Adipocyte (in vitro differentiated cells): ENCODE measurements at regions not wholly inside any gene's neighbourhood (a gene's known extent, or its start where the extent isn't known, plus 50 kb on each side); places are given as distances from the start of the nearest gene placed in this dataset.

Experiments
- DNase-seq: peaks from one replicate; pipeline ENCODE4 v3.0.0-alpha.2; 2015; ENCODE audit warnings: low read depth
- H3K27me3 ChIP-seq: replicated peaks from 2 replicates; pipeline ENCODE4 v1.7.0; 2013; ENCODE audit warnings: mild to moderate bottlenecking, low read length, moderate library complexity; ENCODE audit not compliant: control insufficient read depth, insufficient read depth
- H3K36me3 ChIP-seq: 2 replicates; pipeline ENCODE4 v1.7.0; 2013; ENCODE audit warnings: low read length, mild to moderate bottlenecking, moderate library complexity; ENCODE audit not compliant: control insufficient read depth, insufficient read depth, severe bottlenecking
- H3K4me1 ChIP-seq: 2 replicates; pipeline ENCODE4 v1.7.0; 2013; ENCODE audit warnings: mild to moderate bottlenecking, low read length, moderate library complexity; ENCODE audit not compliant: control insufficient read depth, insufficient read depth
- H3K4me3 ChIP-seq: 2 replicates; pipeline ENCODE4 v1.7.0; 2013; ENCODE audit warnings: mild to moderate bottlenecking, low read length, moderate library complexity
- H3K9ac ChIP-seq: 2 replicates; pipeline ENCODE4 v1.7.0; 2013; ENCODE audit warnings: mild to moderate bottlenecking, low read length, moderate library complexity
- H3K9me3 ChIP-seq: 2 replicates; pipeline ENCODE4 v1.7.0; 2013; ENCODE audit warnings: mild to moderate bottlenecking, low read length, moderate library complexity; ENCODE audit not compliant: control insufficient read depth

- Histone ChIP-seq H3K36me3 (no peaks in the 10 kb centered on the region), H3K4me1 (peaks cover 37% of the 10 kb centered on the region), H3K9me3 (no peaks in the 10 kb centered on the region), H3K27me3 (no peaks in the 10 kb centered on the region), H3K4me3 (no peak overlapping the region), H3K9ac (no peak overlapping the region)
- no peak for DNase-seq
Observed at GRCh38 chr14:94994245-94994644, 163.1 kb downstream of the DICER1 start.

DNA sequence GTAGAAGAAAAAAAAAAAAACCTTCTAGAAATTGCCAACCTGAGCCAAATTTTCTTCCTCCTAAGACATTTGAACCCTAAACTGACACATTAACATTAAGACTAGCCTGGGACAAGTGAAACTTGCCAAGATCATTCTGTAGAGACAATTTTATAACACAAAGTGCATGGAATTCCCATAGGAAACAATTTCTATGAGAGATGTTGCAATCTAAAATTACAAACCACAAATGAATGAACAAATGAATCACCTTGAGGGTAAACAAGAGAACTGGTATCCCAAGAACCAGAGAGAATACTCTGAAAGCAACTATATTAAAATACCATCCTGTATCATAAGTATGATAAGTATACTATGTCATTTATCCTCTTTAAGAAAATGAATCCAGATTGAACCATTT, 165.3 kb downstream of the DICER1 start:
- H3K36me3 ChIP-seq, result no peaks in the 10 kb centered on the region
- DNase-seq, result peak; percentile 52
- H3K9me3 ChIP-seq, result peaks cover 7% of the 10 kb centered on the region
- no peak overlapping the region for H3K9ac ChIP-seq
- no peaks in the 10 kb centered on the region for H3K27me3 ChIP-seq
- H3K4me3 ChIP-seq, result peak overlapping the region; percentile 24
- H3K4me1 ChIP-seq, result peaks cover 27% of the 10 kb centered on the region

- Histone ChIP-seq H3K27me3 (no peaks in the 10 kb centered on the region), H3K36me3 (no peaks in the 10 kb centered on the region), H3K9me3 (peaks cover 8% of the 10 kb centered on the region), H3K4me1 (peaks cover 27% of the 10 kb centered on the region), H3K9ac (no peak overlapping the region), H3K4me3 (no peak overlapping the region)
- no peak for DNase-seq
Observed at GRCh38 chr14:94989946-94990345, 167.4 kb downstream of the DICER1 start.

DNA sequence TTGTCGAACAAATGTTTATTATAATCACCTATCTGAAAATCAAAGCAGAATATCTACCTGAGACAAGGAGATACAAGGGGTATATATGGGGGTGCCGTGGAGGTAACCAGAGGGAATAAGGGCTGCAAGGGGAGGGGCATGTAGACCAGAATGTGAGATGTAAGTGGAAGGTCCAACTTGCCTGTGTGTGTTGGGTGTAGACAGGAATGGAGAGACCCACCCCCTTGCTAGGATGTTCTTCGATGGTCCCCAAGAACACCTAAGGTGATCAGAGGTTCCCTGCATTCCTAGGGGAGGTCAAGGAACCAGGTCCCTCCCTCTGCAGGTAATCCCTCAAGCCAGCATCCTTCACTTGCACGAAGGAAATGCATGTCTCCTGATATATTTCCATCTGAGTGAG, 167.9 kb downstream of the DICER1 start:
- Histone ChIP-seq H3K9ac (no peak overlapping the region), H3K4me3 (no peak overlapping the region), H3K27me3 (no peaks in the 10 kb centered on the region), H3K4me1 (peaks cover 27% of the 10 kb centered on the region), H3K36me3 (no peaks in the 10 kb centered on the region), H3K9me3 (peaks cover 8% of the 10 kb centered on the region)
- DNase-seq, result no peak

GRCh38 chr14:94987409-94987808, 169.9 kb downstream of the DICER1 start:
- Histone ChIP-seq H3K27me3 (no peaks in the 10 kb centered on the region), H3K9me3 (peaks cover 8% of the 10 kb centered on the region)

GRCh38 chr14:94979891-94980290, 177.4 kb downstream of the DICER1 start:
- Histone ChIP-seq H3K9me3 (no peaks in the 10 kb centered on the region), H3K4me3 (no peak overlapping the region), H3K36me3 (no peaks in the 10 kb centered on the region), H3K9ac (no peak overlapping the region), H3K4me1 (peaks cover 10% of the 10 kb centered on the region), H3K27me3 (no peaks in the 10 kb centered on the region)
- no peak for DNase-seq

More at GRCh38 chr14:94987409-94987808, 169.9 kb downstream of the DICER1 start:
- Histone ChIP-seq H3K36me3 (no peaks in the 10 kb centered on the region), H3K4me3 (no peak overlapping the region), H3K4me1 (peaks cover 24% of the 10 kb centered on the region), H3K9ac (no peak overlapping the region)
- DNase-seq, result no peak

GRCh38 chr14:94977016-94977415, 180.3 kb downstream of the DICER1 start:
- Histone ChIP-seq H3K4me3 (no peak overlapping the region), H3K36me3 (no peaks in the 10 kb centered on the region), H3K4me1 (peaks cover 21% of the 10 kb centered on the region), H3K27me3 (no peaks in the 10 kb centered on the region), H3K9me3 (no peaks in the 10 kb centered on the region), H3K9ac (no peak overlapping the region)
- no peak for DNase-seq

GRCh38 chr14:94975366-94975765, 182.0 kb downstream of the DICER1 start:
- H3K36me3 ChIP-seq, result no peaks in the 10 kb centered on the region

GRCh38 chr14:94974893-94975292, 182.4 kb downstream of the DICER1 start:
- no peaks in the 10 kb centered on the region for H3K36me3 ChIP-seq
- no peaks in the 10 kb centered on the region for H3K27me3 ChIP-seq
- no peak for DNase-seq
- no peak overlapping the region for H3K4me3 ChIP-seq
- H3K9ac ChIP-seq, result no peak overlapping the region
- H3K9me3 ChIP-seq, result peaks cover 6% of the 10 kb centered on the region
- H3K4me1 ChIP-seq, result peaks cover 31% of the 10 kb centered on the region

More at GRCh38 chr14:94975366-94975765, 182.0 kb downstream of the DICER1 start:
- H3K4me1 ChIP-seq, result peaks cover 31% of the 10 kb centered on the region
- no peak overlapping the region for H3K4me3 ChIP-seq
- no peaks in the 10 kb centered on the region for H3K27me3 ChIP-seq
- H3K9ac ChIP-seq, result no peak overlapping the region
- H3K9me3 ChIP-seq, result peaks cover 6% of the 10 kb centered on the region
- no peak for DNase-seq

DNA sequence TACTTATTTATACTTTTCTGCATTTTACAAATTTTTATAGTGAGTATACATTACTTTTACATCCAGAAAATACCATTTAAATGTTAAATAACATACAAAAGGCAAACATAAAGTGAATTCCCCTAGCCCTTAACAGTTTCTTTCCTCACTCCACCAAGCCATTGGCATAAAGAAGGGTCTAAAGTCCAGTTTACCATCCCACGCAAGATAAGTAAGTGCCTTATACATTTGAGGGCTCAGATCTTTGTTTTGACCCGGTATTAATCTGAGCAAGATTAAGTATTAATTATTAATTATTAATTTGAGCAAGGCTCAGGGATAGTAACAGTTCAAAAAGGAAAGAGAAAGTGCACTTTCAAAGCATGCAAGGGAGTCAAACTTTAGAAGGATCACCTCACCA, 182.9 kb downstream of the DICER1 start:
- no peak overlapping the region for H3K9ac ChIP-seq
- peaks cover 31% of the 10 kb centered on the region for H3K4me1 ChIP-seq
- H3K36me3 ChIP-seq, result no peaks in the 10 kb centered on the region
- no peak overlapping the region for H3K4me3 ChIP-seq
- DNase-seq, result no peak
- H3K27me3 ChIP-seq, result no peaks in the 10 kb centered on the region
- H3K9me3 ChIP-seq, result peaks cover 6% of the 10 kb centered on the region

DNA sequence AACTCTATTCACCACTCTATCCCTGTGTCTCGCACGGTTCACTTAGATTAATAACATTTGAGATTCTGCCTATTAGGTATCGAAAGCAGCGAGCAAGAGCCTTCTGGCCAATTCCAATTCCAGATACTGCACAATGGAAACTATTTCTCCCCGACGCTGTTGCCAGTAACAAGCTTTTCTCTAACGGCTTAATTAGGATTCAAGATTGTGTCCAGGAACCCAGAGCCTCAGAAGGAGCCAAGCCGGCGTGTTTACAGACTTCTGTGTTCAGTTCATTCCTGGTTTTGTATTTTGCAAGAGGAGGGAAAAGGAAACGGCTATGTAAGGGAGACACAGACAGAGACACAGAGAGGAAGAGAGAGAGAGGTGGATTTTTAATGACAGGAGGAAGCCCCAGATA, 185.6 kb downstream of the DICER1 start:
- no peaks in the 10 kb centered on the region for H3K27me3 ChIP-seq
- H3K36me3 ChIP-seq, result no peaks in the 10 kb centered on the region
- peak overlapping the region; percentile 79 for H3K9ac ChIP-seq
- H3K4me1 ChIP-seq, result peaks cover 31% of the 10 kb centered on the region
- peaks cover 6% of the 10 kb centered on the region for H3K9me3 ChIP-seq
- DNase-seq, result peak; percentile 38
- H3K4me3 ChIP-seq, result peak overlapping the region; percentile 63
